Fibroblast of gingiva (primary cell): ENCODE measurements at regions not wholly inside any gene's neighbourhood (a gene's known extent, or its start where the extent isn't known, plus 50 kb on each side); places are given as distances from the start of the nearest gene placed in this dataset.

Experiments
- DNase-seq: peaks from one replicate; pipeline ENCODE4 v3.0.0-alpha.2; 2011; ENCODE audit warnings: low read depth

DNA sequence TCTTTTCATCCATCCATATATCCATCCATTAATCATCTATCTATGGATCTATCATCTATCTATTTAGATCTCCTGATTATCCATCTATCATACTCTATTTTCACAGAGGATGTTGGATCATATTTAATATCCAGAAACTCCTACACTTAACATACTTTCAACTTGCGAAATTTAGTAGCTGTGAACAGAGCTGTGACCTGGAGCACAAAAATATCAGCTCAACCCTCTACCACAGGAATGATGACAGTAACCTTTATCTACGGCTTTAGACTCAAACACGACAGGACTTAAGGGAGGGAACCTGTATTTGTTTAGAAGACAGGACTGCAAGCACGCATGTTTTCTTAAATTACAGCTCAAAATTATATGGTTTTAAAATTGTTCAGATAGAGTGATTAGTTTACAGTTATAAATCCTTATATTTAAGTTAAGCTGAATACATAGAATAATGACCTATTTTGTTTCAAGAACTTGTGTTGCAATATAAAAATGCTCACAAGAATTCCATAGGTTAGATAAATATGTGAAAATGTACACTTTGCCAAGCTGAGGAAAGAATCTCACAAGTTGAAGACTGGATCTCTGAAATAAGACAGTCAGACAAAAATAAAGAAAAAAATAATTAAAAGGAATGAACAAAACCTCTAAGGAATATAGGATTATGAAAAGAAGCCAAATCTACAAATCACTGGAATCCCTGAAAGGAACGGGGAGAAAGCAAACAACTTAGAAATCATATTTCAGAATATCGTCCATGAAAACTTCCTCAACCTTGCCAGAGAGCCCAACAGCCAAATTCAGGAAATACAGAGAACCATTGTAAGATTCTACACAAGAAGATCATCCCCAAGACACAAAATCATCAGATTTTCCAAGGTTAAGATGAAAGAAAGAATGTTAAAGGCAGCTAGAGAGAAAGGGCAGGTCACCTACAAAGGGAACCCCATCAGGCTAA, 142.0 kb downstream of the COL6A3 start:
- no peak for DNase-seq
